Osteocyte (in vitro differentiated cells): ENCODE measurements at regions not wholly inside any gene's neighbourhood (a gene's known extent, or its start where the extent isn't known, plus 50 kb on each side); places are given as distances from the start of the nearest gene placed in this dataset.

Experiments used
- DNase-seq: peaks from one replicate; pipeline ENCODE4 v3.0.0; 2021; ENCODE audit warnings: mixed read lengths; ENCODE audit not compliant: unreplicated experiment; ENCODE audit errors: extremely low spot score
- H3K27ac Mint-ChIP-seq: one replicate; pipeline ENCODE4 v1.8.0; 2021; ENCODE audit warnings: mild to moderate bottlenecking, mixed read lengths; ENCODE audit not compliant: unreplicated experiment
- H3K27me3 Mint-ChIP-seq: one replicate; pipeline ENCODE4 v1.8.0; 2021; ENCODE audit warnings: mixed read lengths; ENCODE audit not compliant: unreplicated experiment
- H3K36me3 Mint-ChIP-seq: one replicate; pipeline ENCODE4 v1.8.0; 2021; ENCODE audit warnings: mixed read lengths; ENCODE audit not compliant: unreplicated experiment
- H3K4me1 Mint-ChIP-seq: one replicate; pipeline ENCODE4 v1.8.0; 2021; ENCODE audit warnings: mixed read lengths; ENCODE audit not compliant: unreplicated experiment
- H3K4me3 Mint-ChIP-seq: one replicate; pipeline ENCODE4 v1.8.0; 2021; ENCODE audit warnings: mild to moderate bottlenecking, moderate library complexity, mixed read lengths; ENCODE audit not compliant: unreplicated experiment
- H3K9me3 Mint-ChIP-seq: one replicate; pipeline ENCODE4 v1.8.0; 2021; ENCODE audit warnings: mixed read lengths; ENCODE audit not compliant: unreplicated experiment
- CTCF ChIP-seq: fragments of 200-600 bp; sonication (generic); IDR thresholded peaks from 2 replicates; pipeline ENCODE4 v1.5.0; 2021; ENCODE audit warnings: antibody characterized with exemption, mild to moderate bottlenecking, moderate library complexity

GRCh38 chr22:27545085-27545484, 256.5 kb downstream of the MN1 start:
- Mint-ChIP-seq H3K9me3 (no peaks in the 10 kb centered on the region), H3K4me3 (no peak overlapping the region), H3K27ac (no peak overlapping the region), H3K27me3 (no peaks in the 10 kb centered on the region), H3K4me1 (peaks cover 8% of the 10 kb centered on the region), H3K36me3 (no peaks in the 10 kb centered on the region)
- no peak for TF ChIP-seq CTCF
- no peak for DNase-seq

- H3K4me3 Mint-ChIP-seq = no peak overlapping the region
- no peaks in the 10 kb centered on the region for H3K36me3 Mint-ChIP-seq
- no peaks in the 10 kb centered on the region for H3K9me3 Mint-ChIP-seq
- no peak for DNase-seq
- no peaks in the 10 kb centered on the region for H3K27me3 Mint-ChIP-seq
- H3K27ac Mint-ChIP-seq = no peak overlapping the region
- H3K4me1 Mint-ChIP-seq = peaks cover 8% of the 10 kb centered on the region
- no peak for TF ChIP-seq CTCF
Measured at GRCh38 chr22:27546157-27546935, 255.2 kb downstream of the MN1 start.

- H3K36me3 Mint-ChIP-seq = no peaks in the 10 kb centered on the region
- peaks cover 4% of the 10 kb centered on the region for H3K4me1 Mint-ChIP-seq
- no peak for DNase-seq
- no peaks in the 10 kb centered on the region for H3K27me3 Mint-ChIP-seq
- H3K9me3 Mint-ChIP-seq = peaks cover 5% of the 10 kb centered on the region
- no peak for TF ChIP-seq CTCF
- no peak overlapping the region for H3K4me3 Mint-ChIP-seq
- no peak overlapping the region for H3K27ac Mint-ChIP-seq
Measured at GRCh38 chr22:27551402-27551801, 250.2 kb downstream of the MN1 start.

GRCh38 chr22:27552176-27552575, 249.4 kb downstream of the MN1 start:
- Mint-ChIP-seq H3K36me3 (no peaks in the 10 kb centered on the region), H3K4me1 (peaks cover 4% of the 10 kb centered on the region), H3K4me3 (no peak overlapping the region), H3K27ac (no peak overlapping the region), H3K9me3 (peaks cover 5% of the 10 kb centered on the region), H3K27me3 (no peaks in the 10 kb centered on the region)
- TF ChIP-seq CTCF = no peak
- DNase-seq = no peak

GRCh38 chr22:27552863-27553262, 248.7 kb downstream of the MN1 start:
- no peak overlapping the region for H3K27ac Mint-ChIP-seq
- no peaks in the 10 kb centered on the region for H3K36me3 Mint-ChIP-seq
- peaks cover 4% of the 10 kb centered on the region for H3K4me1 Mint-ChIP-seq
- TF ChIP-seq CTCF = no peak
- no peaks in the 10 kb centered on the region for H3K27me3 Mint-ChIP-seq
- DNase-seq = no peak
- H3K4me3 Mint-ChIP-seq = no peak overlapping the region
- H3K9me3 Mint-ChIP-seq = peaks cover 5% of the 10 kb centered on the region
